GM21737 (cell line): ENCODE measurements at regions not wholly inside any gene's neighbourhood (a gene's known extent, or its start where the extent isn't known, plus 50 kb on each side); places are given as distances from the start of the nearest gene placed in this dataset.

Experiments used
- ATAC-seq: cut with Tn5 transposase; IDR thresholded peaks from one replicate; pipeline ENCODE4 v1.9.1; 2021; ENCODE audit warnings: mild to moderate bottlenecking, moderate library complexity; ENCODE audit not compliant: unreplicated experiment

- no peak for ATAC-seq
Observed at GRCh38 chr3:57009802-57010201, 50.7 kb upstream of the SPATA12 start.

- no peak for ATAC-seq
Observed at GRCh38 chr3:57009367-57009766, 51.1 kb upstream of the SPATA12 start.

GRCh38 chr3:57007521-57008460 lies 52.7 kb upstream of the SPATA12 start:
- ATAC-seq = no peak

GRCh38 chr3:57006949-57007419 lies 53.5 kb upstream of the SPATA12 start:
- ATAC-seq = no peak

- no peak for ATAC-seq
Observed at GRCh38 chr3:57006179-57006657, 54.2 kb upstream of the SPATA12 start.

GRCh38 chr3:57004229-57004628 lies 56.2 kb upstream of the SPATA12 start:
- ATAC-seq = no peak

GRCh38 chr3:57003676-57004075 lies 56.8 kb upstream of the SPATA12 start:
- ATAC-seq = no peak

GRCh38 chr3:57001356-57001755 lies 59.1 kb upstream of the SPATA12 start:
- ATAC-seq = no peak

- no peak for ATAC-seq
Observed at GRCh38 chr3:57000012-57000411, 60.5 kb upstream of the SPATA12 start.

GRCh38 chr3:56999547-56999946 lies 60.9 kb upstream of the SPATA12 start:
- no peak for ATAC-seq

GRCh38 chr3:56998076-56998529 lies 62.4 kb upstream of the SPATA12 start:
- no peak for ATAC-seq

GRCh38 chr3:56997675-56998074 lies 62.8 kb upstream of the SPATA12 start:
- no peak for ATAC-seq

GRCh38 chr3:56997041-56997440 lies 63.4 kb upstream of the SPATA12 start:
- no peak for ATAC-seq

- ATAC-seq = no peak
Observed at GRCh38 chr3:56994391-56994790, 66.1 kb upstream of the SPATA12 start.

GRCh38 chr3:56990641-56991015 lies 69.8 kb upstream of the SPATA12 start:
- ATAC-seq = no peak

GRCh38 chr3:56989977-56990640 lies 70.4 kb upstream of the SPATA12 start:
- no peak for ATAC-seq

GRCh38 chr3:56989169-56989976 lies 71.1 kb upstream of the SPATA12 start:
- ATAC-seq = no peak

- no peak for ATAC-seq
Observed at GRCh38 chr3:56988458-56989168, 71.9 kb upstream of the SPATA12 start.

GRCh38 chr3:56987238-56987895 lies 73.1 kb upstream of the SPATA12 start:
- ATAC-seq = no peak

- ATAC-seq = no peak
Observed at GRCh38 chr3:56986347-56986746, 74.1 kb upstream of the SPATA12 start.
